ENCODE measurements at regions not wholly inside any gene's neighbourhood (a gene's known extent, or its start where the extent isn't known, plus 50 kb on each side); places are given as distances from the start of the nearest gene placed in this dataset.

GRCh38 chr1:201755200-201755599, 73.8 kb upstream of the IPO9 start:
- ATAC-seq, result no peak
- no peak for TF ChIP-seq ZFP30 (CRISPR knock-in tag; IDR thresholded peaks at IDR 0.05)
- no peak for TF ChIP-seq CREB5 (CRISPR knock-in tag; IDR thresholded peaks at IDR 0.05; ENCODE audit: low read depth)
- TF ChIP-seq PPARA (CRISPR knock-in tag; IDR thresholded peaks at IDR 0.05; ENCODE audit: borderline replicate concordance), result no peak
- TF ChIP-seq ISL1 (CRISPR knock-in tag; IDR thresholded peaks at IDR 0.05), result no peak
- no peak for TF ChIP-seq CSDC2 (CRISPR knock-in tag; IDR thresholded peaks at IDR 0.05)
- no peak for TF ChIP-seq ZNF8 (CRISPR knock-in tag; IDR thresholded peaks at IDR 0.05)
- TF ChIP-seq ZFP3 (CRISPR knock-in tag; IDR thresholded peaks at IDR 0.05), result no peak
- no peak for TF ChIP-seq TOX (CRISPR knock-in tag; IDR thresholded peaks at IDR 0.05; ENCODE audit: borderline replicate concordance)
- TF ChIP-seq ESRRG (CRISPR knock-in tag; IDR thresholded peaks at IDR 0.05), result no peak
- TF ChIP-seq BACH2 (CRISPR knock-in tag; IDR thresholded peaks at IDR 0.05; ENCODE audit: borderline replicate concordance), result no peak
- no peak for TF ChIP-seq GLIS3 (CRISPR knock-in tag; IDR thresholded peaks at IDR 0.05)
- TF ChIP-seq POU6F1 (CRISPR knock-in tag; IDR thresholded peaks at IDR 0.05; ENCODE audit: borderline replicate concordance, low read depth), result no peak
- no peak for TF ChIP-seq ZNF565 (CRISPR knock-in tag; conservative IDR thresholded peaks at IDR 0.05; ENCODE audit: low read depth)
- no peak for TF ChIP-seq ZNF70 (CRISPR knock-in tag; IDR thresholded peaks at IDR 0.05)
- TF ChIP-seq TCF4 (CRISPR knock-in tag; IDR thresholded peaks at IDR 0.05; ENCODE audit: borderline replicate concordance), result no peak
- TF ChIP-seq RARB (CRISPR knock-in tag; IDR thresholded peaks at IDR 0.05), result no peak
- TF ChIP-seq ARNTL (CRISPR knock-in tag; IDR thresholded peaks at IDR 0.05; ENCODE audit: borderline replicate concordance, low read depth), result no peak
- no peak for TF ChIP-seq CSRNP3 (CRISPR knock-in tag; IDR thresholded peaks at IDR 0.05)
- TF ChIP-seq ZC3H10 (CRISPR knock-in tag; IDR thresholded peaks at IDR 0.05), result no peak

- TF ChIP-seq TSHZ2 (CRISPR knock-in tag; IDR thresholded peaks at IDR 0.05) (no peak), TOX (CRISPR knock-in tag; IDR thresholded peaks at IDR 0.05; ENCODE audit: borderline replicate concordance) (no peak), CSDC2 (CRISPR knock-in tag; IDR thresholded peaks at IDR 0.05) (no peak), TCF4 (CRISPR knock-in tag; IDR thresholded peaks at IDR 0.05; ENCODE audit: borderline replicate concordance) (no peak), CREB5 (CRISPR knock-in tag; IDR thresholded peaks at IDR 0.05; ENCODE audit: low read depth) (no peak), SNAI2 (CRISPR knock-in tag; IDR thresholded peaks at IDR 0.05) (no peak), ZNF565 (CRISPR knock-in tag; conservative IDR thresholded peaks at IDR 0.05; ENCODE audit: low read depth) (no peak), PPARA (CRISPR knock-in tag; IDR thresholded peaks at IDR 0.05; ENCODE audit: borderline replicate concordance) (no peak), ZNF8 (CRISPR knock-in tag; IDR thresholded peaks at IDR 0.05) (no peak)
- peak; percentile 15 for ATAC-seq
Observed at GRCh38 chr1:201756406-201756805, 72.6 kb upstream of the IPO9 start.

GRCh38 chr1:201758499-201759050, 70.4 kb upstream of the IPO9 start:
- ATAC-seq, result no peak
- no peak for TF ChIP-seq RARB (CRISPR knock-in tag; IDR thresholded peaks at IDR 0.05)
